GM12891 (cell line): ENCODE measurements at regions not wholly inside any gene's neighbourhood (a gene's known extent, or its start where the extent isn't known, plus 50 kb on each side); places are given as distances from the start of the nearest gene placed in this dataset.
"Not testable (repeated sequence)": the region's sequence is repeated elsewhere in the genome, so short reads cannot be mapped to it uniquely, and the experiment has no call there.

ENCODE experiments used
- DNase-seq: peaks from one replicate; pipeline ENCODE4 v3.0.0; 2011; ENCODE audit warnings: low spot score; ENCODE audit not compliant: insufficient read length
- FAIRE-seq: peaks from 2 replicates; lab custom pipeline; 2011; peaks lifted over from hg19 to GRCh38; lab: Jason Lieb, UNC
- PAX5 ChIP-seq: IDR thresholded peaks from 2 replicates; pipeline ENCODE4 v1.6.1; 2011; ENCODE audit warnings: low read length, moderate library complexity, mild to moderate bottlenecking; ENCODE audit not compliant: insufficient read depth, severe bottlenecking
- POLR2A ChIP-seq: IDR thresholded peaks from 2 replicates; pipeline ENCODE4 v1.6.1; 2011; ENCODE audit warnings: low read depth, low read length, control low read depth
- POLR2AphosphoS5 ChIP-seq: IDR thresholded peaks from 2 replicates; pipeline ENCODE4 v1.6.1; 2011; ENCODE audit warnings: low read depth, low read length, control low read depth
- POU2F2 ChIP-seq: IDR thresholded peaks from 2 replicates; pipeline ENCODE4 v1.6.1; 2011; ENCODE audit warnings: low read depth, mild to moderate bottlenecking, control low read depth, low read length, moderate library complexity
- SPI1 ChIP-seq: IDR thresholded peaks from 2 replicates; pipeline ENCODE4 v1.6.1; 2011; ENCODE audit warnings: low read depth, low read length, control low read depth
- TAF1 ChIP-seq: IDR thresholded peaks from 2 replicates; pipeline ENCODE4 v1.6.1; 2011; ENCODE audit warnings: low read depth, low read length, control low read depth

DNA sequence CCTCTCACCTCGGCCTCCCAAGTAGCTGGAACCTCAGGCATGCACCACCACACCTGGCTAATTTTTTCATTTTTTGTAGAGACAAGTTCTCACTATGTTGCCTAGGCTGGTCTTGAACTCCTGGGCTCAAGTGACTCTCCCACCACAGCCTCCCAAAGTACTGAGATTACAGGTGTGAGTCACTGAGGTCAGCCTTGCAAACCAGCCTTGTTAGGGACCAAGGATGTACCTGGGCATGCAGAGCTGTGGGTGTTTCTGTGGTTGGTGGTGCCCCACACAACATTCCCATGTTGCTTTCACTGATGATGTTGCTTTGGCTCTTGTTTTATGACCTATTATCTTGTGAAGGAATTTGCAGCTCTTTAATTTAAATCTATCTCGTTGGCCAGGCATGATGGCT, 54.8 kb downstream of the OTUD1 start:
- DNase-seq: no peak
- TF ChIP-seq TAF1: no peak
- no peak for FAIRE-seq

DNA sequence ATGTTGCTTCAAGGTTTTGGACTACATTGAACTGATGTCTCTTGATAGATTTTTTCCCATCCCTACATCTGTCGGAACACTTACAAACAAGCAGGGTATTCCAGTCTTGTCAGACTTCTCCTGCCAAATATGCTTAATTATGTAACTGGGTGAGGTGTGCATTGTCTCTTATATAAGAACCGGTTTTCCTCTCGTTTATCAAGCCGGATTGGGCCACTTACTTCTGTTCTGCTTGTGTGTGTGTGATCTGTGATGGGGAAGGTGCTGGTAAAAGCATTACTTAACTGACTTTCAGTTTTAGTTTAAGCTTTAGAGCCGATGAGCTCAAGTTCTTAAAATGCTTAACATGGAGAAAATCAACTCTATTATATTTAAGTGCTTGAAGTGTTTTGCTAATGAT, 57.9 kb downstream of the OTUD1 start:
- DNase-seq (no peak), FAIRE-seq (no peak)
- no peak for TF ChIP-seq POU2F2
- TF ChIP-seq POLR2AphosphoS5: no peak
- no peak for TF ChIP-seq SPI1
- TF ChIP-seq TAF1: no peak
- TF ChIP-seq PAX5: no peak

- TF ChIP-seq POLR2AphosphoS5 (no peak), TAF1 (no peak), SPI1 (no peak), PAX5 (no peak), POLR2A (no peak), POU2F2 (no peak)
- DNase-seq (no peak), FAIRE-seq (no peak)
Observed at GRCh38 chr10:23499372-23500132, 60.7 kb downstream of the OTUD1 start.

GRCh38 chr10:23505797-23506465, 67.1 kb downstream of the OTUD1 start:
- DNase-seq (no peak), FAIRE-seq (no peak)
- no peak for TF ChIP-seq POLR2AphosphoS5
- TF ChIP-seq SPI1: no peak
- no peak for TF ChIP-seq POLR2A
- TF ChIP-seq POU2F2: no peak
- no peak for TF ChIP-seq TAF1
- TF ChIP-seq PAX5: no peak

GRCh38 chr10:23512355-23513058, 73.6 kb downstream of the OTUD1 start:
- no peak for FAIRE-seq
- TF ChIP-seq POLR2AphosphoS5 (no peak), SPI1 (no peak), TAF1 (no peak), POU2F2 (no peak), POLR2A (no peak), PAX5 (no peak)
- no peak for DNase-seq

- not testable (repeated sequence) for FAIRE-seq, DNase-seq
Observed at GRCh38 chr10:23513621-23514020, 74.7 kb downstream of the OTUD1 start.

- no peak for FAIRE-seq
- DNase-seq: no peak
Observed at GRCh38 chr10:23514321-23514720, 75.4 kb downstream of the OTUD1 start.

DNA sequence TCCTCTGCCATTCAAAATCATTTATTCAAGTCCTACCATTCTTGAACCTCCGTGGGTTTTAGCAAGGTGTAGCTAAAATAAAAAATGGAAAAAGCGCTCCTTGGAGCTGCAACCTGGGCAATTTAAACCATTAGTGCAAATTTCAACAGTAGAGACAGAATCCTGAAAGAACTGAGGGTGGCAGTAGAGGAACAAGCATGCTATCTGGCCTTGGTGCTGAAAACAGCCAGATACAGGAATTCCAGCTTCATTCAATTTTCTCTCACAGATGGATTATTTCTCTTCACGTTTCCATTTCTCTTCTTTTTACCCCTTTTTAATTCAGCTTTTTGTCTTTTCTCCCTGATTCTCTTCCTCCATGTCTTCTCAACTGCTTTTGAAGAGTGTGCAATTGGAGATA, 77.7 kb downstream of the OTUD1 start:
- TF ChIP-seq POLR2AphosphoS5 (no peak), POU2F2 (no peak), TAF1 (no peak), PAX5 (no peak), SPI1 (no peak), POLR2A (no peak)
- no peak for DNase-seq
- no peak for FAIRE-seq

More at GRCh38 chr10:23514321-23514720, 75.4 kb downstream of the OTUD1 start:
- TF ChIP-seq POLR2A (no peak), POLR2AphosphoS5 (no peak), SPI1 (no peak), POU2F2 (no peak), TAF1 (no peak), PAX5 (no peak)

DNA sequence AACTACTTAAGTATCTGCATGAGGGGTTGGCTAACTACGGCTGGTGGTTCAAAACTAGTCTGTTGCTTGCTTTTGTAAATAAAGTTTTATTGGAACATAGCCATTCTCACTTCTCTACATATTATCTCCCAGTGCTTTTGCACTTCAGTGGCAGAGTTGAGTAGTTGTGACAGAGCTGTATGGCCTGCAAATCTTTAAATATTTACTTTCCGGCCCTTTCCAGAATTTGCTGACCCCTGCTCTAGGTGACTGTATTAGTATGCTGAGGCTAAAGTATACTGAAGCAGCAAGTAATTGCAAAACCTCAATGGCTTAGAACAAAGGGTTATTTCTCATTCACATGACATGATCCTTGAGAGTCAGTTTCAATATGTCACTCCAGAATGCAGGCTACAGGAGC, 78.3 kb downstream of the OTUD1 start:
- FAIRE-seq (no peak), DNase-seq (no peak)
- TF ChIP-seq POU2F2 (no peak), POLR2A (no peak), PAX5 (no peak), SPI1 (no peak), POLR2AphosphoS5 (no peak), TAF1 (no peak)
